HG03066 (cell line): ENCODE measurements at regions not wholly inside any gene's neighbourhood (a gene's known extent, or its start where the extent isn't known, plus 50 kb on each side); places are given as distances from the start of the nearest gene placed in this dataset.
A peak's percentile ranks its signal among the peaks of the same experiment; 100 is the strongest.
"Not testable (repeated sequence)": the region's sequence is repeated elsewhere in the genome, so short reads cannot be mapped to it uniquely, and the experiment has no call there.

Experiments
- ATAC-seq: cut with Tn5 transposase; IDR thresholded peaks from one replicate; pipeline ENCODE4 v1.9.1; 2021; ENCODE audit warnings: low read depth; ENCODE audit not compliant: unreplicated experiment

DNA sequence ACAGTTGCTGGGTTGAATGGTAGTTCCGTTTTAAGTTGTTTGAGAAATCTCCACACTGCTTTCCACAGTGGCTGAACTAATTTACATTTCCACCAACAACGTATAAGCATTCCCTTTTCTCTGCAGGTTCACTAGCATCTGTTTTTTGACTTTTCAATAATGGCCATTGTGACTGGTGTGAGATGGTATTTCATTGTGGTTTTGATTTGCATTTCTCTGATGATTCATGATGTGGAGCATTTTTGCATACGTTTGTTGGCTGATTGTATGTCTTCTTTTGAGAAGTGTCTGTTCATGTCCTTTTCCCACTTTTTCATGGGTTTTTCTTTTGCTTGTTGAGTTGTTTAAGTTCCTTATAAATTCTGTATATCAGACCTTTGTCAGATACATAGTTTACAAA, 150.2 kb upstream of the MAP3K1 start:
- not testable (repeated sequence) for ATAC-seq

DNA sequence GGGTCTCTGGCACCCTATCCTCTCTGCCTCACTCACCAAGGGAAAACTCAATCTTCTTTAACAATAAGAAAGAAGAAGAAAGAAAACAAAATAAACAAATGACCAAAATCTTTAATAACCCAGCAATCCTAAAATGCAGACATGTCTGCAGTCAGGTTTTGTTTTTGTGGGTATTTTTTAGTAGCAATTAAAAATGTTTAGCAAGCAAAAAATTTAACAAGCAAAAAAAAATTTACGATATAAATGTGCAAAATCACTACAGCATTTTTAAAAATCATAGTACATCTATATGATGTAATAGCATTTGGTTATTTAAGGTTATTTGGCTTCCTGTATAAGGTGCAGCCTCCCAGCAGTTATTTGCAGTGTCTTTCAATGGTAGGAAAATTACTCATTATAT, 151.3 kb upstream of the MAP3K1 start:
- no peak for ATAC-seq

DNA sequence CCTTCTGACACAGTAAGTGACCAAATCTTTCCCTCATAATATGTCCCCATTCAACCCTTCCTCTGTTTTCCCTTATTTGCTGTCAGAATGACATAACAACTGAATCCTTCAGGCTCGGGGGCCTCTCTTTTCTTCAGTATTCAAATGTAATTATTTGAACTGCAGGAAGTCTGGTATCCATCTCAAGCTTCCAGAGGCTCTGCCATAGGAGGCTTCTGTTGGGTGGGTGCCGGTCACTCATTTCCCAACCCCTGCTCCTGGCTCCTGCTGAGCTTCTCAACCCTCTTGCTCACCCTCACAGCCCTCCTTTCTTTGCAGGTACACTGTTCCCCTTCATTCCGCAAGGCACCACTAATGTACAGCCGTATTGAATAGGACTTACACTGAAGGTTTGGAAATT, 151.8 kb upstream of the MAP3K1 start:
- no peak for ATAC-seq

DNA sequence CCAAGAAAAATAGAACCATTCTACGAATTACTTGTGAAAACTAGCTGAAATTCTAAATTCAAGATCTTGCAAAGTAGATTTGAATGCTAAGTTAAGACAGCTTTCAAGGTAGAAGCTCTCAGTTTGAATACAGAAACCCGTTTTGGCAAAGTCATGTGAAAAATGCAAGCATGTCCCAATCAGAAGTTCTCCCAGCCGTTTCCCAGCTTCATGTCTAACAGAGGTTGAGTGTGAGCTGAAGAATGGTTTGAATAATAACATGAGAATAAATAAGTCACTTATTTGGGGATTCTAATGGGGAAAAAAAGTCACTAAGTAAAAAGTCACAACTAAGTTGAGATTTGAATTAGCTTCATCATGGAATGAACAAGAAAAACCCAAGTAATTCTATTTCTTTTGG, 152.5 kb upstream of the MAP3K1 start:
- ATAC-seq: no peak

DNA sequence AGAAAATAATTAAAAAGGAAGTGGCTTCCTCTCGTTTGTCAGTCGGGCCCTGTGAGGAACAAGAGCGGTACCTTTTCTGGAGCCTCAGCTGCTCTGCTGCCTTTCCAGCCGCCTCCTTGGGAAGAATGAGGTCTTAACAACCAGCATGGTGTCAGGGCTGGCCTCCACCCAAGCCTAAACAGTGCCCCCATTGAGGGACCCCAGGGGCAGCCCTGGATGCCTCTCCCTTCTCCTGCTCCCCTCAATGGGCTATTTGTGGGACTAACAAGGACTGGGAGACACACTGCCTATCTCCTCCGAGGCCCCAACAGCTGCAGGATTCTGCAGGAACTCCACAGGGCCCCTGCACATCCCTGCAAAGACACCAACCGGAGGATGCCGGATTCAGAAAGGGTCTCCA, 155.4 kb upstream of the MAP3K1 start:
- no peak for ATAC-seq

DNA sequence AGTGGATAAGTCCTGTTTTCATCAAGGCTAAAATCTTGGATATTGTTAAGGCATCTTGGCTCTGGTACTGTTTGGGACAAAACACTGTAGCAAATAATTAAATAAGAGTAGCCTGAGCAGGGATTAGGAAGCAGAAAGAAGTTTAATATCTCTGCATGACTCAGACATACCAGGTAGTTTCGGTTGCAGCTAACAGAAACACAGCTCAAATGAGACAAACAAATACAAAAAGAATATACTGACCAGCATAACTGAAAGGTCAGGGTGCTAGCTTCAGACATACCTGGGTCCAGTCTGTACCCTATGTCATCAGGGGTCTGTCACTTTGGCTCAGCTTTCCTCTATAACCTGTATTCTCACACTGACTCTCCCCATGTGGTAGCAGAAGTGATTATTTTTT, 156.4 kb upstream of the MAP3K1 start:
- ATAC-seq: peak; percentile 60

DNA sequence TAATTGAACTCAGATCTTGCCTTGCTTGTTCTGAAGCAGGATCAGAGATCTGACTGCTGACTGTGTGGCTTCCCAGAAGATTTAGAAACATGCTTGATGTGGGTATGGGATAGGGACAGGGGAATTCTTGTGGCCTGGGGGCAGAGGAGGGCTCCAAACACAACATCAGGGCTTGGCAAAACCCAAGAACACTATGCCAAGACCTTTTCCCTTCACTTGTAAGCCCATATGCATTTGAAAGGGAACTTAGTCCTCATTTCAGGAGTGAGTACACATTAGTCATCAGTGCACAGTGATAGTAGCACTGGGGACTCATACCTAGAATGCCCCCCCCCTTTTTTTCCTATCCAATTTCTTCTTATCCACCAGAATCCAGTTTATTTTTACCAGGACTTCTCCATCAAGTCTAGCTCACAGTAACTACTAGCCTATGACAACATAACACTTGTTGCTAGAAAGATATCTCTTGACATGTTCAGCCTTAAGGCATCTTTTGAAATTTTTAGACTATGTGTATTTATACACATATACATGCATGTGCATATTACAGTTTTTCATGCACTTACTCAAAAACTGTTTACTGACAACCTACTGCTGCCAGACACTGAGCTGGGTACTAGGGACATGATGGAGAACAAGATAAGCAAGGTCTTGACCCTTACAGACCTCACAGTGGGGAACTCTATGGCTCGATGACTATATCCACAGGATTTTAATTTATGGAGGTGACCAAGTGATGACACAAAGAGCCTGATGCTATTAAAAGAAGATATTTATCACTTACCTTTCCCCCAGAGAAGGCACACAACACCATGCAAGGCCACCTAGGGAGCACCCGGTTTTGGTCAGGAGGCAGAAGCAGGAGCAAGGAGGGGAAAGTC, 158.3 kb upstream of the MAP3K1 start:
- no peak for ATAC-seq

DNA sequence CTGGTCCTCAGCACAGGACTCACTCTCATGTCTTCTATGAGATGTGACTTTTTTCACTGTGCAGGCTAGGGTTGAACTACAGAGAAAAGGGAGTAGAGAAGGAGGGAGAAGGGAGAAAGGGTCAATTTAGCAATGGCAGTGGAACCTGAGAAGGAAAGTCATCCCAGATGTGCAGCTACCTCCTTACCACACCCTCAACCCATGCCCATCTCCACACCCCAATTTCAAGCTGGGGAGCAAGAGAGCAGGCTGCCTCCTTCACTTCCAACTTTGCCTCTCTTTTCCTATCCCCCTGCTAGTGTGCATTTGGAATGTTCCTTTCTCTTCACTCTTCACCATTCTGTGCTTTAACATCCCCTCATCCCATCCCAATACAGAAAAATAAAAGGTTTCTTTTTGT, 163.5 kb upstream of the MAP3K1 start:
- ATAC-seq: no peak

DNA sequence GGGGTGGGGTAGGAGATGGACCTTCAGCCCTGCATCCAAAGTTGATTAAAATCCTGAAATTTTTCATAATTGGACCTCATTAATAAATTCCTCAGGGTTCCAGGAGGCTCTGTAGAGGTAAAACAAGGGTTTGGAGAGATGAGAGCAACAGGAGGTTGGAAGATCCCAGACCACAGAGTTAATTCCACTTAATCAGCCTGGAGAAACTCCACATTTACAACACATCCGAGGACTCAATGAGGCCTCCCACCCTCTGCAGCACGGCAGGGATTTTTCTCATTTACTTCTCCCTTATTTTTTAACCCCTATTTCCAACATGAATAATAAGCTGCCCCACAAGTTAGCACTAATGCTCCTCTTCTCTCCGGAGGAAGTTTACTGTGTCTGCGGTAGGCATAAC, 165.0 kb upstream of the MAP3K1 start:
- ATAC-seq: no peak

DNA sequence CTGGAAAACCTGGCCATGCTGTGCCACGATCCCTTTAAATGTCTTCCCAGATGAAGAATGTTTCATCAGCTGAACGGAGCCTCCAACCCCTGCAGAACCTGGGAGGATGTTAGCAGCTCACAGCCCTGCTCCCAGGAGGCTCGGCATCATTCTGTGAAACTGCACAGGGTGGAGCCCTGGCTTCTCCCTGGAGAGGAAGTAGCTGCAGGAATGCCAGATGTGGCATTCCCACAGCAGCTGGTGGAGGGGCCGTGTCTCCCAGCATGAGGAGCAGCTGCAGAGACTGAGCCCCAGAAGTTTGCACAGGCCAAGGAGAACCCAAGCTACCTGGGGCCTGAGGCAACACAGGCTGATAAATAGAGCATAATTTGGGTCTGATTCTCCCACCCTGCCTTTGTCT, 165.8 kb upstream of the MAP3K1 start:
- ATAC-seq: no peak

DNA sequence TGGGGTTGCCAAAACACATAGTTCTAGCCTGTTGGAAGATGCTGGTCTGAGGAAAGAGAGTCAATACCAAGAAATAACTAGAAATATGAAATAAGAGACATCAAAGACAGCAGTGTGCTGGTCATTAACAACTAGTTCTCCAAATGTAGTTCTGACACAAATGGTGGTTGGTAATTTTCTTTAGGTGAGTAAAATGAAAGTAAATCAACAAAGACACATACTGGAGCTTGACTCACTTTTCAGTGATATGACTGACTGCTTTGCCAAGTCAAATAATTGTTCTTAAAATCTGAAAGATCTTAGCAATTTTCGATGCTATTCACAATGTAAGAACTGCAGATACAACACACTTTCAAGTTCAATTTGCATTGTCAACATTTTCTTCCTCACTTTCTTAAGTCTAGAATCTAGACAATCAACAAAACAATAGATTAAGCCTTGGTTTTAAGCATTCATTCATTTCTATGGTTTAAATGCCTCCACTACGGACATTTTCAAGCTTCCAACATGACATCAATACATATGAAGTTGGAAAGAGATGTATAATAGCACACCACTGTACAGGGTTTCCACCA, 166.8 kb upstream of the MAP3K1 start:
- ATAC-seq: no peak

DNA sequence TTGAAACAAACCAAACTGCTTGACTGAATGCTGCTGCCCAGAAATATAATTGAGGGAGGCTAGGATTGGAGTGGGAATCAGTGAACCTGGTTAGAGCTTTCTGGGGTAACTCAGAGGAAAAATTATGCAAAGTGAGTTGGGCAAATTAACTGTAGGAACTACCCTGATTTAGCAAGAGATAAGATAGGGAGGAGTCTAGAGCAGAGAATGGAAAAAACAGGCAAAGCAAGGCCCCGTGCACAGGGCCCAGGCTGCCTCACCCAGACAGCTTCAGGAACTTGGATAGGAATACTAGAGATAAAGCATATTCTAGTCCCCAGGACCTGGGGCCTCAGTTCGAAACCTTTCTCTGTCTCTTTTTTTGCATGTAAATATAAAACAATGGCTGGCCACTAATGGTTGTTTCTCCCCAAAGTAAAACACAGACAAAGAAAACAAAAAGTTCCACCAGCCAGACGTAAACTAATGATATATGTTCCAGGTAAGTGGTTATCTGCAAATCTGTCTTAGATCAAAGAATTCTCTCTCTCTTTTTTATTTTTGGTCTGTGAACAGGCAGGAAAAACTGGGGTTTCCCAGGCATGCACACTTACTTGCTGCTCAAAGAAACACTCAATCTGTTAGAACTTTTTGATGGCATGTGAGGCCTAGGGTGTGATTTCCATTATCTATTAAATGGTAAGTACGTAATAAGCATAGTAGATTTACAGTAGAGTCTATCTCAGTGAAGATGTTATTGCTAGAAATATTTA, 168.1 kb upstream of the MAP3K1 start:
- no peak for ATAC-seq

DNA sequence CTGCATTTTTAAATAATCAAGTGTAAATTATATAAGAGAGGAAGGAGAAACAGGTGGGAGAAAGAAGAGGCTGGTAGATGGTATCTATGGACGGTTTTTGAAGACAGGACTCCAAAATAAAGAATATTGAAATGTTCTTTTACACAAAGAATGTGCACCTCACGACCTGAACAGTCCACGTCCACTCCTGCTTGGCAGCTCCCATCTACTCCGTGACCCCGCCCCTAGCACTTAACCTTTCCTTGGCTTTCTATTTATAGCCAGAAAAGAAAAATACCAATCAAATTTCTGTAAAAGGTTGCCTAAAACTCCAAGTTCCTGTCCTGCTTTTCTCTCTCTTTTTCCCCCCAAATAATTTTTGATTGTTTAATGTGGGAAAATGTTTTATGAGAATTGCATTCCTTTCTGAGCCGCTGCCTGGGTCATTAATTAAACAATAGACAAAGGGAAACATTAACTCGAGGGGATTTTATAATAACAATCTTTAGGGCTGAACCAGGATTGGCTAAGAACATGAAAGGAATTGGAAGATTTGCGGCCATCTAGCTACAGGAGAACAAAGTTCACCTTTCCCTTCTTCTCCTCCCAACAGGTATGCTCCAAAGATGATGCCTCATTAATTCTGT, 173.6 kb upstream of the MAP3K1 start:
- ATAC-seq: no peak

DNA sequence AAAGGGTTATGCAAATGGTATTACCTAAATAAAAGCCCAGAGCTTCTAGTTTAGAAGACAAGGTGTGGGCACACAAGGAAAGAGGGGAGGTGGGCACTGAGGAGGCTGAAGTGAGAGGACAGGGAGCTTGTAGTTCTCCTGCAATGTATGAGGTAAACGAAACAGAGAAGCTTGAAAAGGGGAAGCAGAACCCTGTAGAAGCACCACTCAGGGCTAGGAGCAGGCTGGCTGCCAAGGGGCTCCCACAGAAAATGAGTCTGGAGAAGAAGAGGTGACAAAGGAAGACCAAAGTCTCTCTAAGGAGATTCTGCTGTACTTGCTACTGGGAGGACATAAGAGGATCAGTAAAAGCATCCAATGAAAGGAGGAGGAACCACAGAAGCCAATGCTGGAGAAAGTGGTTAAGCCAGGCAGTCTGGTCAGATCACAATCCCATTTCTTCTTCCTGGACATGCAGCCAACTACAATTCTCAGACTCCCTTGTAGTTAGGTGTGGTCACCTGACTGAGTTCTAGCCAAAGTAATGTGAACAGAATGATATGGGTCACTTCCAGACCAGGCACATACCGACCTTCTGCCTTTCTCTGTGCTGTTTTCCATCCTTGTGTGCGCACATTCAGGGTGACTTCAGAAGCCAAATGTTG, 174.5 kb upstream of the MAP3K1 start:
- peak; percentile 66 for ATAC-seq

DNA sequence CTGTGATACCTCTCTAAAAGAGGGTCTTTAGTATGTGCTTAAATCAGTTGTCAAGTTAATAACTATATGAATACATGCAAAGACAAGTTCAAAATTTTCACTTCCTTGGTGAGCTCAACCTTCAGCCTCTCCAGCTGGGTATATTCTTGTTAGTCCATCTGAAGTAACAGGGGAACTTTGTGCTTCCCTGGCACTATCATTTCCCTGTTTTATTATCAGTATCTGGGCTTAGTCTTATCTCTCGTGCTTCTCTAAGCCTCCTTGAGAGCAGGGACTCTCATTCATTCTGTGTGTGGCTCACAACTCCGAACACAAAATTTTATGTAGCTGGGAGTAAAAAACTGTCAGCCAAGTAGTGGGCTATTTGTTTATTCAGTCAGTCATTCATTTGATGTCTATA, 175.9 kb upstream of the MAP3K1 start:
- no peak for ATAC-seq

DNA sequence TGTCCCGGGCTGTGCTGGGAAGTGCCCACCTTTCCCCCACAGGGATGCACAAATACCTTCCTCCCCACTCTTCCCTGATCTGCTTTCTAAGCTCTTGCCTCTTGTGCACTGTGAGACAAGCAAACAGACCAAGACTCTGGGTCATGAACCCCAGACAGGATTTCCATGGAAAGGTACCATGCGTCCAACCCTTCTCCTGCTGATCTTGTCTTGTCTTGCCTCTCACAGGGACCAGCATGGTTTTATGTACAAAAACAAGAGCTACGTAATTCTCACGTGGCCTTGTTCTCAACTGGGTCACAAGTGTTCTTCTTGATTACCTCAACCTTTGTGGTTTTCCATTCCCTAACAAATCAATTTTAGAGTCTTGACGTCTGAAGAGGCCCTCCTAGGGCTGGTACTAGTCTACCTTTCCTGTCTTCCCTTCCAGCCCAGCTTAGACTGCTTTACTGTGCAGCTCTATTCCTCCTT, 176.5 kb upstream of the MAP3K1 start:
- no peak for ATAC-seq

DNA sequence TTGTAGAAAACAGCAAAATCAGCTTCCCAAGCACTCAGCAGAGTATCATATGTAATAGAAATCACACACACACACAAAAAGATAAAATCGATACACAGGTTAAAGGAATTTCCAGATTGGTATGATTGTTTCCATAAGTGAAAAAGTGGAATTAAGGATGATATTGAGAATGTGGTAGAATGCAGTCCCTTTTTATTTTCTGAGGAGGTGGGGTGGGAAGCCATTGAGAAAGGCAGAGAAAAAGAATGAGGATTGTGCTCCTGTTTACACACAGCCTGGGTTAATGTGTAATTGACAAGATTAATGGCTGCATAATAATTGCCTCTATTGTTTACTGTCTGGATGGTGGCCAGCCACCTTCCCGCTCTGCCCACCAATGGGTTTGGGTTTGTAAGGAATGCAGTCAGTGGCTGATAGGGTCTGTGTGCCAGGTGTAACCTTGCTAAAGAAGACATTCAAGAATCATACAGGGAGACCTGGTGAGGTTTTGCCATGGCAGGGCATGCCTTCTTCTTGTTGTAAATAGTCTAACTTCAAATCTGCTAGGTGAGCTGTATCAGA, 177.2 kb upstream of the MAP3K1 start:
- ATAC-seq: no peak

DNA sequence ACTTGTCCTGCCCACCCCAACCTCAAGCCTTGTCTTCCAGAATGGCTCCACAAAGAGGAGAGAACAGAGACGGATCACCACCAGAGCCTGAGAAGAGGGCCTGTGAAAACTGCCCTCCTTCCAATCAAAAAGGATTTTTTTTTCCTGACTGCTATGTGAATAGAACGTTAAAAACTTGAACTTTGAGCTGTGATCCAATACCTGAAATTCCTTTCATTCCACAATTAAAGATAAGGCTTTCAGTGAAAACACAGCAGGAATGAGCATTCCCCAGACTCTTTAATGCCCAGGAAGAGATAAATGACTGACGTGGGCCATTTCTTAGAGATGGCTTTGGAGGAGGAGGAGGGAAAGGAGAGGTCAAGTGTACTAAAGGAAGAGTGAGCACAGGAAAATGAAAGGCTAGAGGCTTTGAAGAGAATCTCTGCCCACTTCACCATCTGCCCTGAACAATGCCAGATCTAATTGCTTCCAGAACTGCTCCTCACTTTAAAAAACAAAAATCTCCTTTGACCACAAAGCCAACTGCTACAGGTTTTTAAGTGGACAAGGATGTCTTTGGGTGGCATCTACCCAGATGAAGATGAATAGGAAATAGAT, 177.9 kb upstream of the MAP3K1 start:
- ATAC-seq: no peak

DNA sequence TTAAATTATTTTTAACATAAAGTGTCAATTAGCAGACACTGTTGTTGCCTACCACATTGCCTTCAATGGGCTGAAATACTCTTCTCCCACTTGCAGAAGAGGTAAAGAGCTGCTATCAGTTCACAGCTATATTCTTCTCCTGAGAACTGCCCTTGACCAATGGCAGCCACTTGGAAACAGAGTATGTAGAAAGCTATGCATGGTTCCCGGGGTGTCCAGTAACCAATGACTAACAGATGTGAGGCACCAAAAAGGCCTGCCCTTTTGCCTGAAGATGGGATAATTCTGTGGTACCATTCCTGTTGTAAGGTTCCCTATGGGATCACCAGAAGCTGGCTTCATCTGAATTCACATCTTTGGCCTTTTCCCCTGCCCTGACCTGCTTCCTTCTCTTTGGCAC, 181.4 kb upstream of the MAP3K1 start:
- no peak for ATAC-seq

DNA sequence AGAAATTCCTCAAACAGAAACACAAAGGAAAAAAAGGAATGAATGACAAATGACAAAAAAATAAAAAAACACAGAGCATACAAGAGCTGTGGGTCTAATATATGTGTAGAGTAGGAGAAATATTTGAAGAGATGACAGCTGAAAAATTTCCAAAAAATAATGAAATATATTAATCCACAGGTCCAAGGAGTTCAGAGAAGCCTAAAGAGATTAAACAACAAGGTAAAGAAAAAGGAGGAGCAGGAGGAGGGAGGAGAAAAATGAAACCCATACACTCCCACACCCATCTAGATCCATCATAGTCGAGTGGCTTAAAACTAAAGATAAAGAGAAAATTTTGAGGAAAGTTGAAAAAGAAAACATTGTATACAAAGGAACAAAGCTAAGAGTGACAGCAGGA, 182.4 kb upstream of the MAP3K1 start:
- ATAC-seq: no peak
